Fibroblast of the conjunctiva (primary cell): ENCODE measurements at regions not wholly inside any gene's neighbourhood (a gene's known extent, or its start where the extent isn't known, plus 50 kb on each side); places are given as distances from the start of the nearest gene placed in this dataset.

Experiments
- DNase-seq: peaks from one replicate; pipeline ENCODE4 v3.0.0-alpha.2; 2010; ENCODE audit warnings: low read depth

- DNase-seq: no peak
Measured at GRCh38 chr21:17900990-17901385, 81.8 kb upstream of the C21orf91 start.

GRCh38 chr21:17900281-17900989 lies 81.3 kb upstream of the C21orf91 start:
- no peak for DNase-seq

GRCh38 chr21:17889171-17889570 lies 70.0 kb upstream of the C21orf91 start:
- DNase-seq: no peak

- DNase-seq: no peak
Measured at GRCh38 chr21:17869115-17869514, 50.0 kb upstream of the C21orf91 start.
